BJ (cell line): ENCODE measurements at regions not wholly inside any gene's neighbourhood (a gene's known extent, or its start where the extent isn't known, plus 50 kb on each side); places are given as distances from the start of the nearest gene placed in this dataset.

Experiments
- CTCF ChIA-PET: fragments of 350-600 bp; formaldehyde crosslinking; extraction: SDS; loops from one replicate; lab custom pipeline; 2021; ENCODE audit warnings: antibody characterized with exemption, inconsistent platforms; lab: Yijun Ruan, JAX
- POLR2A ChIA-PET: fragments of 300-600 bp; sonication (Branson Sonifier 250); formaldehyde crosslinking; extraction: SDS; loops from one replicate; lab custom pipeline; 2021; ENCODE audit warnings: antibody characterized with exemption; lab: Charles Lee
- DNase-seq: peaks from one replicate; pipeline ENCODE4 v3.0.0-alpha.2; 2011; ENCODE audit warnings: low read depth
- H3K27me3 ChIP-seq: 2 replicates; pipeline ENCODE4 v1.6.0; 2011; ENCODE audit warnings: low read length; ENCODE audit not compliant: control insufficient read depth, insufficient read depth
- H3K36me3 ChIP-seq: 2 replicates; pipeline ENCODE4 v1.5.1; 2011; ENCODE audit warnings: low read length; ENCODE audit not compliant: control insufficient read depth, insufficient read depth
- H3K4me3 ChIP-seq: 2 replicates; pipeline ENCODE4 v1.5.1; 2011; ENCODE audit warnings: low read depth, mild to moderate bottlenecking, control low read depth, low read length
- CTCF ChIP-seq: IDR thresholded peaks from 2 replicates; pipeline ENCODE4 v1.5.1; 2011; ENCODE audit warnings: low read depth, mild to moderate bottlenecking, control low read depth, inconsistent platforms, low read length, moderate library complexity; ENCODE audit not compliant: insufficient read depth

GRCh38 chr11:98600786-98601773 is 419.7 kb upstream of the CNTN5 start:
- H3K4me3 ChIP-seq, result no peak overlapping the region
- no peak for TF ChIP-seq CTCF
- POLR2A ChIA-PET, result no interaction called here
- CTCF ChIA-PET, result no interaction called here
- H3K27me3 ChIP-seq, result no peaks in the 10 kb centered on the region
- no peak for DNase-seq
- H3K36me3 ChIP-seq, result no peaks in the 10 kb centered on the region

- CTCF ChIA-PET, result no interaction called here
- no peak for DNase-seq
- POLR2A ChIA-PET, result no interaction called here
- Histone ChIP-seq H3K36me3 (no peaks in the 10 kb centered on the region), H3K27me3 (no peaks in the 10 kb centered on the region), H3K4me3 (no peak overlapping the region)
- TF ChIP-seq CTCF, result no peak
These were observed 404.6 kb upstream of the CNTN5 start for GRCh38 chr11:98616098-98616655.

- H3K27me3 ChIP-seq, result no peaks in the 10 kb centered on the region
- DNase-seq, result no peak
- TF ChIP-seq CTCF, result no peak
- POLR2A ChIA-PET, result no interaction called here
- H3K36me3 ChIP-seq, result no peaks in the 10 kb centered on the region
- CTCF ChIA-PET, result no interaction called here
- H3K4me3 ChIP-seq, result no peak overlapping the region
These were observed 399.0 kb upstream of the CNTN5 start for GRCh38 chr11:98621767-98622166.

GRCh38 chr11:98625526-98625925 is 395.2 kb upstream of the CNTN5 start:
- H3K36me3 ChIP-seq, result no peaks in the 10 kb centered on the region
- no peak overlapping the region for H3K4me3 ChIP-seq
- no peak for TF ChIP-seq CTCF
- DNase-seq, result no peak
- POLR2A ChIA-PET, result no interaction called here
- CTCF ChIA-PET, result no interaction called here
- H3K27me3 ChIP-seq, result no peaks in the 10 kb centered on the region

- POLR2A ChIA-PET, result no interaction called here
- Histone ChIP-seq H3K36me3 (no peaks in the 10 kb centered on the region), H3K4me3 (no peak overlapping the region), H3K27me3 (no peaks in the 10 kb centered on the region)
- no peak for TF ChIP-seq CTCF
- DNase-seq, result no peak
- CTCF ChIA-PET, result no interaction called here
These were observed 390.0 kb upstream of the CNTN5 start for GRCh38 chr11:98630736-98631135.
